ENCODE measurements at regions not wholly inside any gene's neighbourhood (a gene's known extent, or its start where the extent isn't known, plus 50 kb on each side); places are given as distances from the start of the nearest gene placed in this dataset.

GRCh38 chr3:154730186-154730585 lies 300.2 kb upstream of the GPR149 start:
- no peak overlapping the region for H3K4me3 ChIP-seq (ENCODE audit: low read length)
- no peak for TF ChIP-seq CTCF (IDR thresholded peaks at IDR 0.05)
- H3K9me3 ChIP-seq (ENCODE audit: control insufficient read depth, insufficient read depth, low read length): no peaks in the 10 kb centered on the region
- H3K36me3 Mint-ChIP-seq: no peaks in the 10 kb centered on the region
- H3K27me3 ChIP-seq (ENCODE audit: control insufficient read depth, insufficient read depth, low read length): no peaks in the 10 kb centered on the region
- no peaks in the 10 kb centered on the region for H3K4me1 Mint-ChIP-seq
- intact Hi-C loops (cut with micrococcal nuclease): no loop called here
- H3K27ac ChIP-seq (ENCODE audit: low read length): no peak overlapping the region
- peaks cover 12 to 19% of the 10 kb centered on the region in 2 donors for H3K9me3 Mint-ChIP-seq
- H3K4me3 Mint-ChIP-seq: no peak overlapping the region
- H3K27ac Mint-ChIP-seq: no peak overlapping the region
- 79% methylated on average over 1 of the region's 1 CpG for WGBS (ENCODE audit: insufficient coverage)
- ATAC-seq (no peak), DNase-seq (no peak)
- H3K36me3 ChIP-seq (ENCODE audit: control insufficient read depth, insufficient read depth, low read length): no peaks in the 10 kb centered on the region
- H3K4me1 ChIP-seq (ENCODE audit: control insufficient read depth, insufficient read depth, low read length): no peaks in the 10 kb centered on the region
- H3K27me3 Mint-ChIP-seq (ENCODE audit: low read depth in 2 of 2): no peaks in the 10 kb centered on the region

GRCh38 chr3:154729741-154730140 lies 299.8 kb upstream of the GPR149 start:
- no peaks in the 10 kb centered on the region for H3K36me3 ChIP-seq (ENCODE audit: control insufficient read depth, insufficient read depth, low read length)
- ATAC-seq: no peak
- no peak overlapping the region for H3K4me3 ChIP-seq (ENCODE audit: low read length)
- H3K27ac Mint-ChIP-seq: no peak overlapping the region
- H3K4me1 Mint-ChIP-seq: no peaks in the 10 kb centered on the region
- no peaks in the 10 kb centered on the region for H3K4me1 ChIP-seq (ENCODE audit: control insufficient read depth, insufficient read depth, low read length)
- H3K27me3 ChIP-seq (ENCODE audit: control insufficient read depth, insufficient read depth, low read length): no peaks in the 10 kb centered on the region
- no peaks in the 10 kb centered on the region for H3K27me3 Mint-ChIP-seq (ENCODE audit: low read depth in 2 of 2)
- H3K9me3 Mint-ChIP-seq: peaks cover 12 to 16% of the 10 kb centered on the region in 2 donors
- H3K4me3 Mint-ChIP-seq: no peak overlapping the region
- intact Hi-C loops (cut with micrococcal nuclease): no loop called here
- H3K36me3 Mint-ChIP-seq: no peaks in the 10 kb centered on the region
- TF ChIP-seq CTCF (IDR thresholded peaks at IDR 0.05): no peak
- 79% methylated on average over 2 of the region's 2 CpGs for WGBS (ENCODE audit: insufficient coverage)
- no peak overlapping the region for H3K27ac ChIP-seq (ENCODE audit: low read length)
- no peak for DNase-seq
- H3K9me3 ChIP-seq (ENCODE audit: control insufficient read depth, insufficient read depth, low read length): no peaks in the 10 kb centered on the region

GRCh38 chr3:154728285-154728684 lies 298.3 kb upstream of the GPR149 start:
- intact Hi-C loops (cut with micrococcal nuclease): no loop called here
- Mint-ChIP-seq H3K4me1 (no peaks in the 10 kb centered on the region), H3K27me3 (ENCODE audit: low read depth in 2 of 2) (no peaks in the 10 kb centered on the region), H3K9me3 (peaks cover 15 to 22% of the 10 kb centered on the region in 2 donors), H3K4me3 (no peak overlapping the region), H3K36me3 (no peaks in the 10 kb centered on the region), H3K27ac (no peak overlapping the region)
- Histone ChIP-seq H3K27ac (ENCODE audit: low read length) (no peak overlapping the region), H3K9me3 (ENCODE audit: control insufficient read depth, insufficient read depth, low read length) (no peaks in the 10 kb centered on the region), H3K27me3 (ENCODE audit: control insufficient read depth, insufficient read depth, low read length) (no peaks in the 10 kb centered on the region), H3K4me1 (ENCODE audit: control insufficient read depth, insufficient read depth, low read length) (no peaks in the 10 kb centered on the region), H3K36me3 (ENCODE audit: control insufficient read depth, insufficient read depth, low read length) (no peaks in the 10 kb centered on the region), H3K4me3 (ENCODE audit: low read length) (no peak overlapping the region)
- ATAC-seq (no peak), DNase-seq (no peak)
- no peak for TF ChIP-seq CTCF (IDR thresholded peaks at IDR 0.05)
- no CpG with 5 or more reads among the region's 1 CpG for WGBS (ENCODE audit: insufficient coverage)

GRCh38 chr3:154720921-154721320 lies 290.9 kb upstream of the GPR149 start:
- DNase-seq (no peak), ATAC-seq (no peak)
- H3K4me3 ChIP-seq (ENCODE audit: low read length): no peak overlapping the region
- intact Hi-C loops (cut with micrococcal nuclease): no loop called here
- Mint-ChIP-seq H3K4me3 (no peak overlapping the region), H3K27ac (no peak overlapping the region), H3K4me1 (no peaks in the 10 kb centered on the region), H3K9me3 (peaks cover 13 to 20% of the 10 kb centered on the region in 2 donors), H3K36me3 (no peaks in the 10 kb centered on the region), H3K27me3 (ENCODE audit: low read depth in 2 of 2) (no peaks in the 10 kb centered on the region)
- no peaks in the 10 kb centered on the region for H3K27me3 ChIP-seq (ENCODE audit: control insufficient read depth, insufficient read depth, low read length)
- peaks cover 2% of the 10 kb centered on the region for H3K9me3 ChIP-seq (ENCODE audit: control insufficient read depth, insufficient read depth, low read length)
- TF ChIP-seq CTCF (IDR thresholded peaks at IDR 0.05): no peak
- no peaks in the 10 kb centered on the region for H3K4me1 ChIP-seq (ENCODE audit: control insufficient read depth, insufficient read depth, low read length)
- no peaks in the 10 kb centered on the region for H3K36me3 ChIP-seq (ENCODE audit: control insufficient read depth, insufficient read depth, low read length)
- WGBS (ENCODE audit: insufficient coverage): no CpG with 5 or more reads among the region's 1 CpG
- no peak overlapping the region for H3K27ac ChIP-seq (ENCODE audit: low read length)
